BJ (cell line): ENCODE measurements at regions not wholly inside any gene's neighbourhood (a gene's known extent, or its start where the extent isn't known, plus 50 kb on each side); places are given as distances from the start of the nearest gene placed in this dataset.
"Not testable (repeated sequence)": the region's sequence is repeated elsewhere in the genome, so short reads cannot be mapped to it uniquely, and the experiment has no call there.

ENCODE experiments used
- CTCF ChIA-PET: fragments of 350-600 bp; formaldehyde crosslinking; extraction: SDS; loops from one replicate; lab custom pipeline; 2021; ENCODE audit warnings: antibody characterized with exemption, inconsistent platforms; lab: Yijun Ruan, JAX
- POLR2A ChIA-PET: fragments of 300-600 bp; sonication (Branson Sonifier 250); formaldehyde crosslinking; extraction: SDS; loops from one replicate; lab custom pipeline; 2021; ENCODE audit warnings: antibody characterized with exemption; lab: Charles Lee
- DNase-seq: peaks from one replicate; pipeline ENCODE4 v3.0.0-alpha.2; 2011; ENCODE audit warnings: low read depth
- H3K27me3 ChIP-seq: 2 replicates; pipeline ENCODE4 v1.6.0; 2011; ENCODE audit warnings: low read length; ENCODE audit not compliant: control insufficient read depth, insufficient read depth
- H3K36me3 ChIP-seq: 2 replicates; pipeline ENCODE4 v1.5.1; 2011; ENCODE audit warnings: low read length; ENCODE audit not compliant: control insufficient read depth, insufficient read depth
- H3K4me3 ChIP-seq: 2 replicates; pipeline ENCODE4 v1.5.1; 2011; ENCODE audit warnings: low read depth, mild to moderate bottlenecking, control low read depth, low read length

DNA sequence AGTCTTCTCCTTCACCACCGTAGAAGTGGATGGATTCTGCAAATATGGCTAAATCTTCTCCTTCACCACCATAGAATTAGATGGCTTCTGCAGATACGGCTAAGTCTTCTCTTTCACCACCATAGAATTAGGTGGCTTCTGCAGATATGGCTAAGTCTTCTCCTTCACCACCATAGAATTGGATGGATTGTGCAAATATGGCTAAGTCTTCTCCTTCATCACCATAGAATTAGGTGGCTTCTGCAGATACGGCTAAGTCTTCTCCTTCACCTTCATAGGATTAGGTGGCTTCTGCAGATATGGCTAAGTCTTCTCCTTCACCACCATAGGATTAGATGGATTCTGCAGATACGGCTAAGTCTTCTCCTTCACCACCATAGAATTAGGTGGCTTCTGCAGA lies 866.2 kb upstream of the TPTE start:
- H3K27me3 ChIP-seq, H3K4me3 ChIP-seq, POLR2A ChIA-PET, H3K36me3 ChIP-seq, DNase-seq, CTCF ChIA-PET: not testable (repeated sequence)

DNA sequence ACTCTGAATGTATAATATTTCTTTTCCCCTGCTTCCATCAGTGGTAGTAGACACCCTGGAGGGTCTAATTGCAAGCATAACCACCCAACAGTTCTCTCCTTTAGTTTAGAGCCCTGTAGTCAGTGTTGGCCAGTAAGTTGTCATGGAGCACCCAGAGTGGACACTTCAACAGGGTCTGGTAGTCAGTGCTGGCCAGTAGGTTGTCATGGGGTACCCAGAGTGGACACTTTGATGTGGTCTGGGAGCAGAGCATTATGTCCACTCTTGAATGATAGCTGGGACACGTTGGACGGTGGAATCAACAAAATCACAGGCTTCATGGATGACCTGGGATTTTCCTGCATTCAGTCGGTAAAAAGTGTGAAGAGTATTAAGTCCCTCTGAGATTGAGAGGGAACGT lies 864.9 kb upstream of the TPTE start:
- H3K36me3 ChIP-seq, CTCF ChIA-PET, POLR2A ChIA-PET, H3K4me3 ChIP-seq, DNase-seq, H3K27me3 ChIP-seq: not testable (repeated sequence)

DNA sequence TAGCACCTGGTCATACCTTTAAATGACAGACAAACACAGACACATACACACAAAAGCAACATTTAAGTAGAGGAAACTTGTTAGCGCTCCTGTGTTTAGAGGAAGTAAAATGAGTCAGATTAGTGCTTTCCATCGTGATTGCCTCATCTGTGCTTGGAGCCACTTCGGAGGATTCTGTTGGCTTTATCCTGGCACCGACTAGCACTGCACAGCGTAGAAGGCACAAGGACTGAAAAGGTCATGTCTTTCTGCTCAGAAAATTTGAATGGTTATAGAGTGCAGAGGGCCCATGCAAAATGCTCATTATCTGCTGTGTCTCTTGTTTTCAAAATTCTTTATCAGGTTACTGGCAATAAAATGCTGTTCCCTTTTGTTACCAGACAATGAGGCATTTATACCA lies 863.6 kb upstream of the TPTE start:
- H3K27me3 ChIP-seq, H3K4me3 ChIP-seq, POLR2A ChIA-PET, CTCF ChIA-PET, DNase-seq, H3K36me3 ChIP-seq: not testable (repeated sequence)

DNA sequence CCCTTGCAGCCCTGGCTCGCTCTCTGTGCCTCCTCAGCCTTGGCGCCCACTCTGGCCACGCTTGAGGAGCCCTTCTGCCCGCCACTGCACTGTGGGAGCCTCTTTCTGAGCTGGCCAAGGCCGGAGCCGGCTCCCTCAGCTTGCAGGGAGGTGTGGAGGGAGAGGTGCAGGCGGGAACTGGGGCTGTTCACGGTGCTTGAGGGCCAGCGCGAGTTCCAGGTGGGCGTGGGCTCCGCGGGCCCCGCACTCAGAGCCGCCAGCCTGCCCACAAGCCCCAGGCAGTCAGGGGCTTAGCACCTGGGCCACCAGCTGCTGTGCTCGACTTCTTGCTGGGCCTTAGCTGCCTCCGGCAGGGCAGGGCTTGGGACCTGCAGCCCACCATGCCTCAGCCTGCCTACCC lies 861.5 kb upstream of the TPTE start:
- DNase-seq, CTCF ChIA-PET, H3K4me3 ChIP-seq, H3K36me3 ChIP-seq, POLR2A ChIA-PET, H3K27me3 ChIP-seq: not testable (repeated sequence)

DNA sequence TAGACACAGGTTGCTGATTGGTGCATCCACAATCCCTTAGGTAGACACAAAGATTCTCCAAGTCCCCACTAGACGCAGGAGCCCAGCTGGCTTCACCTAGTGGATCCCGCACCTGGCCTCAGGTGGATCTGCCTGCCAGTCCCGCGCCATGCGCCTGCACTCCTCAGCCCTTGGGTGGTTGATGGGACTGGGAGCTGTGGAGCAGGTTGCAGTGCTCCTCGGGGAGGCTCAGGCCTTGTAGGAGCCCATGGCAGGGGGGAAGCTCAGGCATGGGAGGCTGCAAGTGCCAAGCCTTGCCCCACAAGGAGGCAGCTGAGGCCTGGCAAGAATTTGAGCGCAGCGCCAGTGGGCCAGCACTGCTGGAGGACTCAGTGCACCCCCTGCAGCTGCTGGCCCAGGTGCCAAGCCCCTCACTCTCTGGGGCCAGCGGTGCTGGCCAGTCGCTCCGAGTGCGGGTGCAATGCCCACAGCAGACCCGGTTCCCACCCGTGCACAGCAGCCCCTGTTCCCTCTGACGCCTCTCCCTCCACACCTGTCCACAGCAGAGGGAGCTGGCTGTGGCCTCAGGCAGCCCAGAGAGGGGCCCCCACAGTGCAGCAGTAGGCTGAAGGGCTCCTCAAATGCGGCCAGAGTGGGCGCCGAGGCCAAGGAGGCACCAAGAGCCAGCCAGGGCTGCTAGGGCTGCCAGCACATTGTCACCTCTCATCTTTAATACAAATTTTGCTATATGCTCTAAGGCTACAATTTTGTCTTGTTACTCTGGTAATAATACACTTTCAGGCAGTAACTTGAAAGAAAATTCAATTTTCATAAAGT lies 857.3 kb upstream of the TPTE start:
- CTCF ChIA-PET, H3K36me3 ChIP-seq, H3K27me3 ChIP-seq, DNase-seq, H3K4me3 ChIP-seq, POLR2A ChIA-PET: not testable (repeated sequence)

DNA sequence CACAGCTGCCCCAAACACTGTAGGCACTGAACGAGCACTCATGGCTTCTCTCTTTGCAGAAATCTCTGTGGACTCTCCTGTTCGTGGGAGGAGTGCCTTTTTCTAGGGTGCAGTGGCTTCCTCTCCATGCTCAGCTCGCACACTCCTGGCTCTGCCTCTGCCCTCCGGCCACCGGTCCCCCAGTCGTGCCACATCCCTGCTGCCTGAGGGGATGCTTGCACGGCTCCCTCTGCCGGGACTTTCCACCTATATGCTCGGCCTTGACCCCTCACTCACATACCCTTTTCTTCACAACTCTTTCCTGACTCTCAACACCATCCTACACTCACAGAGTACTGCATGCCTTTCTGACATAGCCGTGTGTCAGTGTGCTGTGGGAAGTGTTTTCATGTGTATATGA lies 845.6 kb upstream of the TPTE start:
- H3K36me3 ChIP-seq, H3K27me3 ChIP-seq, POLR2A ChIA-PET, H3K4me3 ChIP-seq, CTCF ChIA-PET, DNase-seq: not testable (repeated sequence)

DNA sequence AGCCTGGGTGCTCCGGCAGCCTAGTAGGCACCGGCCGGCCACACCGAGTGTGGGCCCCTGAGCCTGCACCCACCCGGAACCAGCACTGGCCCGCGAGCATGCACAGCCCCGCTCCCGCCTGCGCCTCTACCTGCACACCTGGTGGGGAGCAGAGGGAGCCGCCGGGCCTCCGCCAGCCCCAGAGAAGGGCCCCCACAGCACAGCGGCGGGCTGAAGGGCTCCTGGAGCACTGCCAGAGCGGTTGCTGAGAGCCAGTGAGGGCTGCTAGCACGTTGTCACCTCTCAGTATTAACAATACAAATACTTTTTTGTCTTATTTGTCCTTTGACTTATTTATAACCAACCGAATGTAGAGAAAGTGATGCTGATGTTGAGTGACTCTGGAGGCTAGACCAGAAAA lies 842.4 kb upstream of the TPTE start:
- POLR2A ChIA-PET, H3K27me3 ChIP-seq, H3K36me3 ChIP-seq, H3K4me3 ChIP-seq, DNase-seq, CTCF ChIA-PET: not testable (repeated sequence)

DNA sequence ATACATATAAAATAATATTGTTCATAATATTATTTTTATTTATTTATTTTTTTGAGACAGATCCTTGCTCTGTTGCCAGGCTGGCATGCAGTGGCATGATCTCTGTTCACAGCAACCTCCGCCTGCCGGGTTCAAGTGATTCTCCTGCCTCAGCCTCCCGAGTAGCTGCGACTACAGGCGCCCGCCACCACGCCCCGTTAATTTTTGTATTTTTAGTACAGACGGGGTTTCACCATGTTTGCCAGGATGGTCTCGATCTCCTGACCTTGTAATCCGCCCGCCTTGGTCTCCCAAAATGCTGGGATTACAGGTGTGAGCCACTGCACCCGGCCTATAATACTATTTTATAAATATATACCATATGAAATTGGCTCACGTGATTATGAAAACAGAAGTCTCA lies 832.4 kb upstream of the TPTE start:
- POLR2A ChIA-PET, CTCF ChIA-PET: not testable (repeated sequence)

DNA sequence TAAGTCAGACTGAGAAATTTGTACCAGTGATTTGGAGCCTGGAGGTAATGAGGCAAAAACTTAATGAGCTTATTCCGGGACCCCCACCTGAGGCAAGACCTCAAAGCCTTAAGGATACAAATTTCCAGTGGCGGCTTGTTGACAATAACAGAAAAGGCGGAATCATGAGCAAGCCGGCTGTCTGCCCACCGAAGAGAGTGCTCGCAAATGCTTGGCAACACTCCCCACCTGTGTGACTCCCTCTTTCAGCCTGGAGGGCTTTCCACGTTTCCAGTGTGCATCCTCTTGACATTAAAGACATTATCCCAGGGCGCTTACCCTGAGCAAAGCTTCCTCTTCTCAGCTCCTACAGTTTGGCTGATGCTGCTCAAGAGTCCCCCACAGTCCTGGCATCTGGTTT lies 830.4 kb upstream of the TPTE start:
- POLR2A ChIA-PET, H3K4me3 ChIP-seq, CTCF ChIA-PET, DNase-seq, H3K36me3 ChIP-seq, H3K27me3 ChIP-seq: not testable (repeated sequence)

More for the DNA sequence above, 832.4 kb upstream of the TPTE start:
- not testable (repeated sequence) for DNase-seq, H3K27me3 ChIP-seq, H3K4me3 ChIP-seq, H3K36me3 ChIP-seq

DNA sequence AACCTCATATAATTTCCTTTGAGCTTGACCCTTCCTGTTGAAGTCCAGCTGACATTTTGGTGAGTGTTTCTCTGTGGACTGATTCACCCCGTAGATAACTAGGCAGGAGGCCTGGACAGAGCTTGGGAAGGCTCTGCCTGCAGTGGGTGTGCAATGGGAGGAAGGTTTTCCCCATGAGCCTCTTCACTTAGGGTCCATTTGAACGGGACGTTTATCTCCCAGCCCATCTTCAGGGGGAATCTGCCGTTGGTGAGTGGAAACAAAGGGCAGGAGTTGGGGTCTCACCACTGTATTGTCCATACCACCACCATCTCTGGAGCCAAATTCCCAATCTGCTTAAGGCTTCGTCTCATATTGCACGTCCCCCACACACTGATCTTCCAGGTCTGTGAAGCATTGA lies 825.6 kb upstream of the TPTE start:
- POLR2A ChIA-PET, DNase-seq, H3K27me3 ChIP-seq, H3K36me3 ChIP-seq, CTCF ChIA-PET, H3K4me3 ChIP-seq: not testable (repeated sequence)

DNA sequence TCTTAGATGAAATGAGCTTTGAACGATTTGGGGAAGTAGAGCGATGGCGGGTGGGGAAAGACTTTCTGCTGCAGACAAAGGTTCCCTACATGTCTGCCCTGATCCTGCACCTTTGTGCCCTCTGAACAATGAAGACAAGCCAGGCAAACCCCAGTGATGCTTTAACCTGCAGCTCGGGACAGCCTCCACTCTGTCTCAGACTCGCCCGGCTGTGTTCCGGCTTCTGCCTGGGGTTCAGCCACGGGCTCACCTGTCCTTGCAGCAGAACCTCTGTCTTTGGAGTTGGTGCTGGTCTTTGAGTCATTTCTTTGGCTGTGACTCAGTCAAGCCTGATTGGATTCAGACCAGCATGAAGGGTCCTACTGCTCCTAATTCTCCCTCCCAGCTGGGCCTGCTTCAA lies 823.6 kb upstream of the TPTE start:
- H3K27me3 ChIP-seq, POLR2A ChIA-PET, H3K4me3 ChIP-seq, CTCF ChIA-PET, H3K36me3 ChIP-seq, DNase-seq: not testable (repeated sequence)

DNA sequence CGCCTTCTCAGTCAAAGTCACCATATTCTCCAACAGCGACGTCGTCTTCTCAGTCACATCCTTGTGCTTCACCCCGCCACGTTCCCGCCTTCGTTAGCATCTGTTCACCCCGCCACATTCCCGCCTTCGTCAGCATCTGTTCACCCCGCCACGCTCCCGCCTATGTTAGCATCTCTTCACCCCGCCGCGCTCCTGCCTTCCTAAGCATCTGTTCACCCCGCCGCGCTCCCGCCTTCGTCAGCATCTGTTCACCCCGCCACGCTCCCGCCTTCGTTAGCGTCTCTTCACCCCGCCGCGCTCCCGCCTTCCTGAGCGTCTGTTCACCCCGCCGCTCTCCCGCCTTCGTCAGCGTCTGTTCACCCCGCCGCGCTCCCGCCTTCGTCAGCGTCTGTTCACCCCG lies 816.4 kb upstream of the TPTE start:
- POLR2A ChIA-PET, CTCF ChIA-PET, H3K36me3 ChIP-seq, H3K27me3 ChIP-seq, H3K4me3 ChIP-seq, DNase-seq: not testable (repeated sequence)

DNA sequence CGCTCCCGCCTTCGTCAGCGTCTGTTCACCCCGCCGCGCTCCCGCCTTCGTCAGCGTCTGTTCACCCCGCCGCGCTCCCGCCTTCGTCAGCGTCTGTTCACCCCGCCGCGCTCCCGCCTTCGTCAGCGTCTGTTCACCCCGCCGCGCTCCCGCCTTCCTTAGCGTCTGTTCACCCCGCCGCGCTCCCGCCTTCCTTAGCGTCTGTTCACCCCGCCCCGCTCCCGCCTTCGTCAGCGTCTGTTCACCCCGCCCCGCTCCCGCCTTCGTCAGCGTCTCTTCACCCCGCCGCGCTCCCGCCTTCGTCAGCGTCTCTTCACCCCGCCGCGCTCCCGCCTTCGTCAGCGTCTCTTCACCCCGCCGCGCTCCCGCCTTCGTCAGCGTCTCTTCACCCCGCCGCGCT lies 815.9 kb upstream of the TPTE start:
- CTCF ChIA-PET, H3K36me3 ChIP-seq, POLR2A ChIA-PET, DNase-seq, H3K27me3 ChIP-seq, H3K4me3 ChIP-seq: not testable (repeated sequence)
